Caco-2 (cell line): ENCODE measurements at regions not wholly inside any gene's neighbourhood (a gene's known extent, or its start where the extent isn't known, plus 50 kb on each side); places are given as distances from the start of the nearest gene placed in this dataset.

ENCODE experiments used
- BruUV-seq: library from RNA; stranded (reverse); fragments of 400-500 nt; replicated peaks from 2 replicates; lab custom pipeline; 2021; lab: Mats Ljungman, UMichigan
- CTCF ChIA-PET: fragments of 300-600 bp; sonication (Branson Sonifier 250); formaldehyde crosslinking; loops from one replicate; lab custom pipeline; 2022; ENCODE audit warnings: antibody characterized with exemption; lab: Charles Lee
- POLR2A ChIA-PET: fragments of 300-600 bp; sonication (Branson Sonifier 250); formaldehyde crosslinking; loops from one replicate; lab custom pipeline; 2022; ENCODE audit warnings: antibody characterized with exemption; lab: Charles Lee
- DNase-seq, 2 experiments: peaks; one replicate each; pipeline versions ENCODE4 v3.0.0 to v3.0.0-alpha.2; 2020 to 2022
- H3K27me3 ChIP-seq: replicated peaks from 2 replicates; pipeline ENCODE4 v1.6.0; 2011; ENCODE audit warnings: low read length; ENCODE audit not compliant: control insufficient read depth, insufficient read depth
- H3K36me3 ChIP-seq: 2 replicates; pipeline ENCODE4 v1.5.1; 2011; ENCODE audit warnings: low read length; ENCODE audit not compliant: control insufficient read depth, insufficient read depth
- H3K4me1 ChIP-seq: fragments of 250-450 bp; sonication (Bioruptor Pico); 2 replicates; pipeline ENCODE4 v1.5.1; 2020; ENCODE audit warnings: mild to moderate bottlenecking
- H3K4me3 ChIP-seq: 2 replicates; pipeline ENCODE4 v1.5.1; 2011; ENCODE audit warnings: low read depth, mild to moderate bottlenecking, control low read depth, low read length
- H3K9me3 ChIP-seq: fragments of 250-450 bp; sonication (Bioruptor Pico); 2 replicates; pipeline ENCODE4 v1.5.1; 2020; ENCODE audit warnings: mild to moderate bottlenecking, moderate library complexity
- H3K27ac Mint-ChIP-seq: one replicate; pipeline ENCODE4 v1.8.0; 2022; ENCODE audit warnings: mixed read lengths; ENCODE audit not compliant: unreplicated experiment
- H3K27me3 Mint-ChIP-seq: one replicate; pipeline ENCODE4 v1.8.0; 2022; ENCODE audit warnings: mixed read lengths; ENCODE audit not compliant: insufficient read depth, unreplicated experiment
- H3K36me3 Mint-ChIP-seq: one replicate; pipeline ENCODE4 v1.8.0; 2022; ENCODE audit warnings: mild to moderate bottlenecking, mixed read lengths; ENCODE audit not compliant: insufficient read depth, unreplicated experiment
- H3K4me1 Mint-ChIP-seq: one replicate; pipeline ENCODE4 v1.8.0; 2022; ENCODE audit warnings: low read depth, mixed read lengths; ENCODE audit not compliant: unreplicated experiment
- H3K4me3 Mint-ChIP-seq: one replicate; pipeline ENCODE4 v1.8.0; 2022; ENCODE audit warnings: mild to moderate bottlenecking, moderate library complexity, mixed read lengths; ENCODE audit not compliant: unreplicated experiment
- H3K9me3 Mint-ChIP-seq: one replicate; pipeline ENCODE4 v1.8.0; 2022; ENCODE audit warnings: mixed read lengths; ENCODE audit not compliant: unreplicated experiment
- CTCF ChIP-seq, 2 experiments: fragments of 200-600 bp in 1 of 2; IDR thresholded peaks; 1 replicate in 1 of 2; 2 replicates in 1 of 2; pipeline versions ENCODE4 v1.5.1 to v1.8.0; 2011 to 2022; ENCODE audit warnings: antibody characterized with exemption in 1 of 2, control low read depth in 1 of 2, inconsistent platforms in 1 of 2, low read depth in 1 of 2, low read length in 1 of 2, mild to moderate bottlenecking in 1 of 2, moderate library complexity in 1 of 2; ENCODE audit not compliant: insufficient read depth in 1 of 2, severe bottlenecking in 1 of 2, unreplicated experiment in 1 of 2
- intact Hi-C: fragments of 100-400 bp; cut with micrococcal nuclease; formaldehyde crosslinking; loops from one replicate; pipeline ENCODE4 v1.10.0; 2022; ENCODE audit not compliant: unreplicated experiment

GRCh38 chr4:60173103-60173502 is 1027.0 kb upstream of the ADGRL3 start:
- POLR2A ChIA-PET: no interaction called here
- H3K4me1 Mint-ChIP-seq: no peaks in the 10 kb centered on the region
- intact Hi-C loops: no loop called here
- H3K4me3 ChIP-seq: no peak overlapping the region
- no peak for DNase-seq
- no peaks in the 10 kb centered on the region for H3K36me3 Mint-ChIP-seq
- H3K9me3 ChIP-seq: no peaks in the 10 kb centered on the region
- no peaks in the 10 kb centered on the region for H3K9me3 Mint-ChIP-seq
- H3K27me3 ChIP-seq: no peaks in the 10 kb centered on the region
- H3K4me3 Mint-ChIP-seq: no peak overlapping the region
- H3K4me1 ChIP-seq: no peaks in the 10 kb centered on the region
- no peak overlapping the region for H3K27ac Mint-ChIP-seq
- H3K27me3 Mint-ChIP-seq: no peaks in the 10 kb centered on the region
- no peak for TF ChIP-seq CTCF (IDR thresholded peaks at IDR 0.05; ENCODE audit: insufficient read depth in 1 of 2, low read depth in 1 of 2, low read length in 1 of 2, severe bottlenecking in 1 of 2, unreplicated experiment in 1 of 2)
- no TSS peak for BruUV-seq
- H3K36me3 ChIP-seq: no peaks in the 10 kb centered on the region
- CTCF ChIA-PET: no interaction called here

GRCh38 chr4:60173718-60174117 is 1026.4 kb upstream of the ADGRL3 start:
- Mint-ChIP-seq H3K9me3 (no peaks in the 10 kb centered on the region), H3K27me3 (no peaks in the 10 kb centered on the region), H3K36me3 (no peaks in the 10 kb centered on the region), H3K4me3 (no peak overlapping the region), H3K4me1 (no peaks in the 10 kb centered on the region), H3K27ac (no peak overlapping the region)
- Histone ChIP-seq H3K4me3 (no peak overlapping the region), H3K4me1 (no peaks in the 10 kb centered on the region), H3K27me3 (no peaks in the 10 kb centered on the region), H3K9me3 (no peaks in the 10 kb centered on the region), H3K36me3 (no peaks in the 10 kb centered on the region)
- ChIA-PET CTCF (no interaction called here), POLR2A (no interaction called here)
- no peak for DNase-seq
- no peak for TF ChIP-seq CTCF (IDR thresholded peaks at IDR 0.05; ENCODE audit: insufficient read depth in 1 of 2, low read depth in 1 of 2, low read length in 1 of 2, severe bottlenecking in 1 of 2, unreplicated experiment in 1 of 2)
- no TSS peak for BruUV-seq
- intact Hi-C loops: no loop called here

GRCh38 chr4:60175241-60175640 is 1024.9 kb upstream of the ADGRL3 start:
- ChIA-PET CTCF (no interaction called here), POLR2A (no interaction called here)
- no peak for DNase-seq

More at GRCh38 chr4:60175241-60175640, 1024.9 kb upstream of the ADGRL3 start:
- intact Hi-C loops: no loop called here
- H3K9me3 Mint-ChIP-seq: no peaks in the 10 kb centered on the region
- Histone ChIP-seq H3K4me1 (no peaks in the 10 kb centered on the region), H3K27me3 (no peaks in the 10 kb centered on the region), H3K4me3 (no peak overlapping the region), H3K9me3 (no peaks in the 10 kb centered on the region), H3K36me3 (no peaks in the 10 kb centered on the region)
- no peak overlapping the region for H3K27ac Mint-ChIP-seq
- H3K4me3 Mint-ChIP-seq: no peak overlapping the region
- no peaks in the 10 kb centered on the region for H3K4me1 Mint-ChIP-seq
- no peaks in the 10 kb centered on the region for H3K27me3 Mint-ChIP-seq
- TF ChIP-seq CTCF (IDR thresholded peaks at IDR 0.05; ENCODE audit: insufficient read depth in 1 of 2, low read depth in 1 of 2, low read length in 1 of 2, severe bottlenecking in 1 of 2, unreplicated experiment in 1 of 2): no peak
- no TSS peak for BruUV-seq
- no peaks in the 10 kb centered on the region for H3K36me3 Mint-ChIP-seq
